Activated CD8-positive, alpha-beta memory T cell treated with anti-CD3 and anti-CD28 coated beads for 1 hour (primary cell): ENCODE measurements at regions not wholly inside any gene's neighbourhood (a gene's known extent, or its start where the extent isn't known, plus 50 kb on each side); places are given as distances from the start of the nearest gene placed in this dataset.
"Not testable (repeated sequence)": the region's sequence is repeated elsewhere in the genome, so short reads cannot be mapped to it uniquely, and the experiment has no call there.

Experiments used
- DNase-seq, 2 donors: peaks; one replicate each; pipeline ENCODE4 v3.0.0-alpha.2; 2020; ENCODE audit warnings: low read depth in 1 of 2; ENCODE audit errors: extremely low read depth in 1 of 2

DNA sequence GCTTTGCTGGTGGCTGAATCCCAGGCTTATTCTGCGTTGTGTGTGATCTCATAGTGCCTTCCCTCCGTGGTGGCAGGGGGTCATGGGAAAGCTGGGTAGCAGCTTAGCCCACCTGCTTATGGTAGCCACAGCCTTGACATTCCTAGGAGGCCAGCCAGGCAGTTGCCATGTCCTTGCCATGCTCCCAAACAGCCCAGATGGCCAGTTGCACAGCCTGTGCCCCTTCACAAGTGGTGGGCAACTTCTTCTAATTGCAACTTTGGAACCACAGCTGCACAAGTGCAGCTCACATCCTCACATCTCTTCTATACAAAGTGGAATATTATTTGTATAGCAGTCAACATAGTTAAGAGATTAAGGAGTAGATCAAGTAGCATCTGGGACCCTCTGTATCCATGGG, 136.6 kb upstream of the PELI1 start:
- not testable (repeated sequence) for DNase-seq

DNA sequence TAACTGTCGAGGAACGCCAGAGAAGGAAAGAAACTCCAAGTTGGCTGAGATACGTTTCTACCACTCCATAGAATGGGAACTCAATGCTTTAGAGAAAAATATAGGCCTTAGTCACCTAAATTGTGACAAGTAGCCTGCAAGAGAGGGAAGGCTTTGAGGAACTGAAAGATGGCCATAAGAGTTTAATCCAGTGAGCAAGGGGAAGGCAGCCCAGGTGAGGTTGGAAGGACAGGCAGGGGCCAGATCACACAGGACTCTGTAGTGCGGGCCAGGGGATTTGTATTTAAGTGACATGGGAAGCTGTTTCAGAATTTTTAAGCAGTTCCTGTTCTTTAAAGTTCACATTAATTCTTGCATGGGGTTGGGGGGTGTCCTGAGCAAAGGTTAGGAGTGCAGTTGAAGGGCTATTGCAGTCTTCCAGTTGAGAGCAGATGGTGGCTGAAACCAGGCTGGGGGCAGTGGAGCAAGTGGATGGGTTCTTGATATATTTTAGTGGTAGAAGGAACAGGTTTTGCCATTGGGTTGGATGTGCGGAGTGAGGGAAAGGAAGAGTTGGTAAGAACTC, 138.9 kb upstream of the PELI1 start:
- DNase-seq: no peak

DNA sequence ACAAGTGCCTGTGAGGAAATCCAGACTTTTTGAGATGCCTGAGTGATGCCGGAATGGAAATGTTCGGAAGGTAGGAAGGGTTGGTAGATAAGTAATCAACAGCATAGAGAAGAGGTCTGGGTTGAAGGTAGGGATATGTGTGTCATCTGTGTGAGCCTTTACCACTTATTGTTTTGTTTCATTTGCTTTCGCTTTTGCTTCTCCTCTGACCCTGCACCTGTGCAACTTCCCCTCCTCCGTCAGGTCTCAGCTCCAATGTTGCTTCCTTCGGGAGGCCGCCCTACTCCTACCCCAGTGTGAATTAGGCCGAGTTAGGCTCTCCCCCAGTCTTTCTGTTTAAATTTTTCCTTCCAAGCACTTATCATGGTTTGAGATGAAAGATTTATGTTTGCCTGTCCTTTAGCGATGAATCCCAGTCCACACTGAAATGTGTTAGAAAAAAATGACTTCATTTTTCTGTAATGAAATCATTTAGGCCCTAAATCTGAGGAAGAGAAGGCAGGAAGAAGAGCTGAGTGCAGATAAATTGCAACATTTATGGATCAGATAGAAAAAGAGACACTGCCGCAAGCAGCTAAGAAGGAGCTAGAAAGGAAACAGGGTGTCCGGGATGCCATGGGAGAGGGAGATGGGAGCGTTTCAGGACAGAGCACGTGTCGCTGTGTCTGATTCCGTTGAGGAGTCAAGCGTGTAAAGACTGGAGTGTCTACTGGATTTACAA, 139.6 kb upstream of the PELI1 start:
- no peak for DNase-seq

DNA sequence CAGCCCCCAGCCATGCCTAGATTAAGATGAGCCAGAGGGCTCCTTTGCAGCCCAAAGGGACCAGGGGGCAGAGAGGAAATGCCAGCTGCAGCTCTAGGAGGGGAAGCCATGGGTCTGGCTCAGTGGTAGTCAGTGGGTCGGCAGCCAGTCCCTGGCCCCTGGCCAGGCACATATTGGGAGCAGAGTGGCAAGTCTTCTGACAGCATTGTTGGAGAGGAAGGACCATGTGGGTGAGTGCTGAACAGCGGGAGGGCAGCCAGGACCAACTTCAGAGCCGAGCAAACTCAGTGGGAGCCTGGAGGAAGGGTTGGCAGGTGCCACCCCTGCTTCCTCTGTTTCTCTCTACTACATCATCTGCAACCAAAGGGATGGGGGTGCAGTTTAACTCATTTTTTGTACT, 140.5 kb upstream of the PELI1 start:
- no peak for DNase-seq

DNA sequence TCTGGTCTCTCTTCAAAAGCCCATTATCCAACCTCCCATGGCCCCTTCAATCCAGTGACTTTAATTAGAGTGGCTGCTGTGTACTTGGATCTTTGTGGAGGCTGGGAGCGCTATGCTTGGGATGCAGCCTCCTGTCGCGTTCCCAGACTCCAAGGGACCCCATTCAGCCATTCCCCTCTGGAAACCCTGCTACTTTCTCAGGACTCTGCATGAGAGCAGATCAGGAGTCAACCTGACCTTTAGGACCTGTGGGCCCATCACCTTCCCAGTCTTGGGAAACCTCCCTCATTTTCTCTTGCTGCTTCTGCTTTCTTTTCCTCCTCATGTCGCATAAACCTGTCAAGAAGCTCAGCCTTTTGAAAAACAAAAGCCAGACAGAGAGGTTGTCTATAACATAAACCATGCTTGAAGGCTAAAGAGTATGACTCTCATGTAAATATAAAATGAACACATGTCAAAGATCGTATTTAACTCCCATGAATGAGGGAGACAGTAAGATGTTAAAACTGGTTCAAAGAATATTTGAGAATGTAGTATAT, 143.1 kb upstream of the PELI1 start:
- no peak for DNase-seq

DNA sequence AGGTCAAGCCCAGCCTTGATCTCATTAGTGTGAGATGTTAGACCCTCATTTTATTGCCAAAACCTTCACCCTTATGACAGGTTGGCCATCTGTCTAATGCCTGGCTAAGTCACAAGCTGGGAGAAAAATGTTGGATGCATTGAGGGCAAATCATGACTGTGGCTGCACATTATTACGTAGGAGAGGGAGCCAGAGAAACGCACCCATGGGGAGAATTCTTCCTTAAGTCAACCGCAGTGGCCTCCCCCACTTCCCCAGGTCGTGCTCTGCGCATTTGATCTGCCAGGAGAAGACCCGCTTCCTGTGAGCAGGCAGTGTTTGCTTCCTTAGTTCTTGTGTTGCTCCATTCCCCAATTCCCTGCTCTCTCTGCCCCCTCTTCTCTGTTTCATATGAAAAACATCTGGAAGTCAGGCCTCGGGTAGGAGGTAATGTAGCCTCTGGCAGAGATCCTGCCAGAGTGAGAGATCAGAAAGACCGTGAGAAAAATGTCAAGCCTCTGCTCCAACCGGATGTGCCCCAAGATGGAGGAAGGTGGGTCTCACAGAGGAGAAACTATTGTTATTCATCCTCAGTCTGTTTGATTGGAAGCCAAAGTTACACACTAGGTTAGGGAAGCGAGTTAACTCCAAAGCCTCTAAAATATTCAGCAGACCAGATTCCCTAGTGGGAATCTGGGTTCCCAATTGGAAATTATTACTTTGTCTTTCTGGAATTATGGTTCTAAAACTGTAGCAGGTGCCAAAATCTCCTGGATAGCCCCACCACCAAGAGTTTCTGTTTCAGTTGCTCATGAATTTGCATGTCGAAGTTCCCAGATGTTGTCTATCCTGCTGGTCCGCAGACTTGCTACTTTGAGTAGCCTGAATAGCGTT, 144.3 kb upstream of the PELI1 start:
- no peak for DNase-seq

DNA sequence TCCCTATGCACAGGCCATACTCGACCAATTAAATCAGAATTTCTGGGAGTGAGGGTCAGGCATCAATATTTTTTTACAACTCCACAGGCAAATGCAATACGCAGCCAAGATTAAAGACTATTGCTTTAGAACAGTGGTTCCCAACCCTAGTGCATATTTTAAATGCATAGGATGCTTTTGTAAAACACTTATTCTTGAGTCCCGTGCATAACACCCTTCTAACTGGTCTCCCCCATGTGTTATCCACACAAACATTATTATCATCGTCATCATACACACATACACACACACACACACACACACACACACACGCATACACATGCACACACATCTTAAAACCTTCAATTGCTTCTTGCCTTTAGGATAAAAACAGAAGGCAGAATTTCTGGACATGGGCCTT, 145.0 kb upstream of the PELI1 start:
- no peak for DNase-seq

DNA sequence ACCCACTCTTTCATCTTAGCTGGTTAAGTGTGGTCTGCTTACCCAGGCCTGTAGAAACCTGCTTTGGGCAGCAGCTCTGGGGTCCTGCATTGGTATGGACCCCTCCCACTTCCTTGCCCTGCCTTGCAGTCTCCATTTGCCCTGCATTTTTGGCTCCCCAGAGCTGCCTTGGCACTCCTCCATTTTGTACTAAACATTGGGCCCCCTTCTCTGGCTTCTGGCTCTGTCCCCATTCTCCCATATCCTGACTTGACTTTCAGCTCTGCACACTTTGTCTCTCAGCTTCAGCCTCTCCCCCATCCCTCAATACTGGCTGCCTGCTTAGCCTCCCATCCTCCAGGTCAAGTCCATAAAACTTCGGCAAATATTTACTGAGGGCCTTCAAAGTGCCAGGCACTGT, 145.5 kb upstream of the PELI1 start:
- no peak for DNase-seq

DNA sequence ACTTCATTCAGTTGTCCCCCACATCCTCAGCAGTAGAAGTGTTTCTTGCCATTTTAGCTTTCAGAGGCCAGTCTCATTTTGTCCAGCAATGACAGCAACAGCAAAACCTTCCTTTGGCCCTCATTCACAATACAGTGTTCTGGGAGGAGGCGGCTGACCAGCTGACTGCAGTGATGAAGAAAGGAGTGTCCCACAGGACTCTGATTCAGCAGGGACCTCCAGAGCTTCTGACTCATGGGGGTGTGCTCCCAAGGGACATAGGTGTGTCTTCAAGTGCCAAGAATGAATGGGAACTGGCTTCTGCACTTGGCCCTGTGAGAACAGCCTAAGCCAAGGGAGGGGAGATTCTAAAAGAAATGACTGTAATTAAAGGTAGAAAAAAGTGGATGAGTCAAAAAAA, 147.0 kb upstream of the PELI1 start:
- no peak for DNase-seq

DNA sequence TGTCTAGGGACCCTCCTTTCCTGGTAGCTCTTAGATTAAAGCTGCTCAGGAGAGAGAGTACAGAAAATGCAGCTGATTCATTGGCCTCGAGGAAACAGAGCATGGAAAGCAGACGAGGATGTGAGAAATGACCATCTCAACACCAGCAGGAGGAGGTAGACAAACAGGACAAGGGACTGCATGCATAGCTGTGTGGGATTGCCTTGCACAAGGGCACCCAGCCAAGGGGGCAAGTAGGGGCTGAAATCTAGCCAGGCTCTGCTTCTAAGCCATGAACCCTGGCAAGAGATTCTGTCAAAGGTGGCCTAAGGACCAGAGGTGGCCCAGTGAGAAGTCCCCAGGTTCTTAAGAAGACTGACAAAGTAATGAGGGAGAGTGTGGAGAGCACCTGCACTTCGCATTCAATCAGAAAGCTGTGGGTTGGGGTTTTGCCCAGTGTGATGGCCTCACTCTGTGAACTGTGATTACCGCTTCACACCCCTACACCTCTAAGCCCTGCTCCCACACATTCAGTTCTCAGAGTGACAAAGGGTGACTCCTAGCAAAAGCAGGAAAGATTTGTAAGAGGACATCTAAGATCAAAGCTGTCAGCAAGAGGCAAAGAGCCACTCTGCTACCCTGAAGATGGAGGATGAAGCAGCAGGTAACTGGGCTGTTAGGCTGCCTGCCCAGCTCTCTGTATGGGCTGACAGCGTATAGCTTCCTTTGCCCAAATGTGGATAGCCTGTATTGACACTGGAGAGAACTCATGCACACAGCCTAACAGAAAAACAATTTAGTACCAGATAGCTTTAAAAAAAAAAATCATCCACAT, 151.3 kb upstream of the PELI1 start:
- no peak for DNase-seq

DNA sequence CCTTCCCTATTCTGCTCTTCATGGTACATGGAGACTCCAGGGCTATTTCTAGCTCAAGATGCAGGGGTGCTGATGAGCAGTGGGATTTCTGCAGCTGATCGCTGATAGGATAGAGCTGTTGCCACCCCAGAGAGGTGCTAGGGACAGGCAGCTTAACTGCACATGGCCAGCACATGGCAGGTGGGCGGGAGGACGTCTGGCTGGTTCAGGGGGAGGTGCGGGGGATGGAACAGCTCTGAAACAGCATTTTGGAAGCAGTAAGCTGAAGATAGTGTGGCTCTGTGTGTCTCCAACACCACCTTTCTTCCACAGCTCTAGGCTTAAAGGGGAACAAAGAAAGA, 151.9 kb upstream of the PELI1 start:
- no peak for DNase-seq

DNA sequence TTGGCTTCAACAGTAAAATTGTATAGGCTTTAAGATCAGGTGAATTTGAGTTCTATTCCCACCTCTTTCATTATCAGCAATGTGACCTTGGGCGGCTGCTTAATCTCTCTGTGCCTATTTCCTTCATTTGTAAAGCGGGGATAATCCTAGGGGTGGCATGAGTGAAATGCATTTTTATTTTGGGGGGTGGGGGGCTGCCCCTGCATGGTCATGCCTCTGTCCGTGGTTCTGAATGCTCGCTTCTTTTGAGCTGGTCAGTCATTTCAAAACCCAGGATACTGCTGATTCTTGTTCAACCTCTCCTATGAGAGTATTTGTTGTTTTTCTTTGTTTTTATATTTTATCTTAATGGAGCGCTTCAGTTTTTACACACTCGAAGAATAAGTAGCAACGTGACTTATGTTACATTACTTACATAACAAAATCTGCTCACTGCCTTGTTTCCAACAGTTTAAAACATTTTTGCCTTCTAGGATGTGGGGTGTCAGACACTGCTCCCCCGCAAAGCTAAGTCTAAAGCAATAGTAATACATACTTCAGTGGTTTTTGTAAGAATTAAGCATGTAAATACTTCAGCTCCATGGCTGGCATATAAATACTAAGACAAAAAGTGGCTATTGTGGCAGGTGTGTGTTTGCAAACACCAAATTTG, 152.6 kb upstream of the PELI1 start:
- DNase-seq: no peak

DNA sequence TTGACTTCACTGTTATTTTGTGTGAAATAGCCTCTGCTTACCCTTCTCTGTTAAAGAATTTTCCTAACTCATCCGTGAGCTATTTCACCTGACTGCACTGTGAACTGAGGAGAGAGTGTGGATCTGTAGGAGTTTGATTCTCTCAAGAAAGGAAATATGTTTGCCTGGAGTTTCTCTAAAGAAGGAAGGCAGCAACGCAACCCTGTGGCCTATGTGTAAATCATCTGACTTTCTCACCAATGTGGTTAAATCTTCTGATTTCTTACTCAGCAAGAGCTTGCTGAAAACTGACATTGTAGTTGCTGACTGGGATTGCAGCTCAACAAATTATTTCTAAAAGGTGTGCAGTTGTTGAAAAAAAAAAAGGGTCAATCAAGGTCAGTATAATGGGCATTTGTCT, 153.9 kb upstream of the PELI1 start:
- no peak for DNase-seq

DNA sequence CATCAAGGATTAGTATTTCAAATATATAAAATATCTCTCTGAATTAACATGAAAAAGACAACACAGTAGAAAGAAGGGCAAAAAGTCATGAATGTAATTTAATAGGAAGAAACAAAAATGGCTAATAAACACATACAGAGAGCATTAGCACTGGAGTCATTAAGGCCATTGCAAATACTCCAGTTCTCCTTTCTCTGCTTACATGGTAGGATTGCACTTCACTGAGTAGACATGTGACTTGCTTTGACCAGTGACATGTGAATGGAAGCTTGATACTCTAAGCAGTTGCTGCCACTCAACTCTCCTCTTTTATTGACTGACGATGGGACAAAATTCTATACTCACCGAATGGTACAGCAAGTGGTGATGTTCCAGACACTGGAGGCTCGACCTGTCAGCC, 153.9 kb upstream of the LGALSL start:
- DNase-seq: no peak

DNA sequence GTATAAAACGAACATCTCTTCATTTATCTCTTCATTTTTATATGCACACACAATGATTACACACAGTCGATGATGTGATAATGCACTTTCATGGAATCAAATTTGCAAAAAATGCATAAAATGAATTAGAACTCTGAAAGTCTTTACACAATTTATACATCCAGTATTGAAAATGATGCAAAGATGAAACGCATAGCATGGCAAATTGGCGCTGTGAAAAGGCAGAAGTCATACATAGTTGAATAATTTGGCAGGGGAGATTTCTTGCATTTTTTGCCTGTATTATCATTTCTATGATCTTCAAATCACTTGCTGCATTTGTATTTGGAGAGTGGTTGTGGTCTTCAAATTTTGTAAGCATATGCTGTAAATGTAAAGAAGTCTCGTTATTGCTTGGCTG, 150.7 kb upstream of the LGALSL start:
- DNase-seq: no peak

DNA sequence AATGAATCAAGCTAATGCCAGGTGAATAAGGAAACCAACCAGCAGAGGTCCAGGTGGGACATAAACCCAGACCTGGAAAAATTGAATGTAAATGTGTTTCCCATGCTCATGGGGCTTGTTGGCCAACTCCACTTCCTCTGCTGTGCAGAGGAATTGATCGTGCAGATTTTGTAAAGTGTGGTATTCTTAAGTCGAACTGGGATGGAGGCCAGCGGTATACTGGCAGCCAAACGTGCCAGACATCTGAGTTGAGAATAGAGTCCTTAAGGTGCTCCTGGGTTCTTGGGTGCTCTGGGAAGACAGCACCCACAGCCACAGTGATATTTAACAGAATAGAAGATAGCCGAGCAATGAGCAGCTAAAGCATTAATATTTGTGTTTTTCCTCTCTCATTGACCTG, 146.5 kb upstream of the LGALSL start:
- no peak for DNase-seq

DNA sequence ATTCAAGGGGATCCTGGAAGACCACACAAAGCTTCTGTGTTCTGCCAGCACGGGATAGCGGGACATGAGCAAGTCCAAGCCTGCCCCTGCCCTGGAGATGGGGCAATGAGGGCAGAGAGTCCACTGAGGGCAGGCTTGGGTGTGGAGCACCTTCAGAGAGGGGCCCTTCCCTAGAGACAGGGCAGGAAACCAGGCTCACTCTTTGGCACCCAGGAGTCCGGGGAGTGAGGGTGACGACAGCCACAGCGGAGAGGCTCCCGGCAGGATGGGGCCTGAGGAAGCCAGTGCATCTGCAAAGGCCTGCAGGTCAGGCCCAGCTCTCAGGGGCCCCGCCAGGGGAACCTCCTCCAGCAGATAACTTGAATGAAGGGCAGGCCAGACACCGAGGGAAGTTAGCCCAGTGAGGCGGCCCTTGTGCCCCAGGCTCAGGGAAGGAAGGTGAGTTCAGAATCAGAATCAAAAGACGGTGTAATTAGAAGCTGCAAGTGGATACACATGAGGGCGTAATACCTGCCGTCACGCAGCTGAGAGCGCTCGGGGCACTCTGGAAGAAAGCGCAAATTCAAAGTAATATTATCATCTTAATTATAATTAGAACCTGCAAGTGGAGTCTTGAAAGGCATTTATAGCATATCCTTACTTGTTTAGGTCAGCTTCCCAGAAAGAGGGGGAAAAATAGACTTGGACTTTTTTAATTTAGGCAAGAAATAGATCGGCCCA, 142.6 kb upstream of the LGALSL start:
- no peak for DNase-seq

DNA sequence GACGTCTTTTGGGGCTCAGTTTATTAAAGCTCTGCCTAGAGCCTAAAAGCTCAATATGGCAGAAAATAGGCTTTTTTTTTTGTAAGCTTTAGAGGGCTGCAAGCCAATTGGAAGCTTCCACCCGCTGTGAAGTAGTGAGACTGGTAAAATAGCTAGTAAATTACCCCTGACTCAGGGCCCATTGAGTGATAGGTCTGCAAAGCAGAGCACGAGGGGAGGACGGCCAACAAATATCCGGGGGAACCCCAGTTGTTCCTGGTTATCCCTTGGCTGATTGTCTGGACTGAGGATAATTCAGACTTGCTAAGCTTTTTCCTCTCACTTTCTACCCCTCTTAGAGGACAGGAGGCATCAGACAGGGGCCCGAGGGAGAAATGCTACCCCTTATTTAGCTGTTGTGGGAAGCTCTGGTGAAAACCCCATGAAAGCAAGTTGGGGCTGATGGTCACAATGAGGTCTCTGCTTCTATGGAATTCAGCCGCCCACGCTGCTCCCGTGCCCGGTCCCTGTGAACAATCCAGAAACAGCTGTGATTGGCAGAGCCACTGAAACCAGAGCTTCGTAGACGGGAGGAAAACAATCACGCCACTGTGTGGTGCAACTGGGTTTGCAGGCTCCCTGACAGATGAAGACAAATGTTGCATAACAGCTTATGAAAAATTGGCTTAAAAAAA, 141.9 kb upstream of the LGALSL start:
- DNase-seq: no peak

DNA sequence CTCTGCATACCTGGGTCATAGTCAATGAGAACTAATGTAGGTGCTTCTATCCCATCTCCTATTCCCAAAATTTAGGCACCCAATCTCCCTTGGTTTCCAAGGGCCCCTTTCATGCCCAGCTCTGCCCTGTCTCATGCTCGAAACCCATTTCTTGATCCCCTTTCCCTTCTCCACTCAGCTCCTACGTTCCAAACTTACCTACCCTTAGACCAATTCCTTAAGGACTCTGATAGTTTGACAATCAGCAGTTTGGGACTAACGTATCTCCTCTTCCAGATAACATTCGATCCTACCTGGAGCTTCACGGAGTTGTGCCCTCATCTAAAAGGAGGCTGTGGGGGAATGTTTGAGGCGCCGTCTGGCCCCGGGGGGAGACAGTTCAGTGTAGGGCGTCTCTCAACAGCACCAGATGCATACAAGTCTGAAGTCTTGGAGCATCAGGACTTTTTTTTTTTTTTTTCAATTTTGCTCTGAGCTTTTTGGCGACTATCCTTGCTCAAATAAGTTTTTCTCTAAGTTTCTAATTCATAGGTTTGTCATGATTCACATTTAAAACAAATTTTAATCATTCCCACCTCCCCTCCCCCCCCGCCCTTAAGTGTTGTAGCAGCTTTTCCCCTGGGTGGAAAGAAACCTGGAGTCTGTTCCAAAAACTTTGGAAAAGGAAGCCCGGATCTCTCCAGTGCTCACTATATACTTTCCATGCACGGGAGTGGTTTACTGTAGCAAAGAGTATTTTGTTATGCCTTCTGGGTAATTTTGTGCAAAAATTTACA, 141.2 kb upstream of the LGALSL start:
- DNase-seq: no peak
